ENCODE measurements at regions not wholly inside any gene's neighbourhood (a gene's known extent, or its start where the extent isn't known, plus 50 kb on each side); places are given as distances from the start of the nearest gene placed in this dataset.

DNA sequence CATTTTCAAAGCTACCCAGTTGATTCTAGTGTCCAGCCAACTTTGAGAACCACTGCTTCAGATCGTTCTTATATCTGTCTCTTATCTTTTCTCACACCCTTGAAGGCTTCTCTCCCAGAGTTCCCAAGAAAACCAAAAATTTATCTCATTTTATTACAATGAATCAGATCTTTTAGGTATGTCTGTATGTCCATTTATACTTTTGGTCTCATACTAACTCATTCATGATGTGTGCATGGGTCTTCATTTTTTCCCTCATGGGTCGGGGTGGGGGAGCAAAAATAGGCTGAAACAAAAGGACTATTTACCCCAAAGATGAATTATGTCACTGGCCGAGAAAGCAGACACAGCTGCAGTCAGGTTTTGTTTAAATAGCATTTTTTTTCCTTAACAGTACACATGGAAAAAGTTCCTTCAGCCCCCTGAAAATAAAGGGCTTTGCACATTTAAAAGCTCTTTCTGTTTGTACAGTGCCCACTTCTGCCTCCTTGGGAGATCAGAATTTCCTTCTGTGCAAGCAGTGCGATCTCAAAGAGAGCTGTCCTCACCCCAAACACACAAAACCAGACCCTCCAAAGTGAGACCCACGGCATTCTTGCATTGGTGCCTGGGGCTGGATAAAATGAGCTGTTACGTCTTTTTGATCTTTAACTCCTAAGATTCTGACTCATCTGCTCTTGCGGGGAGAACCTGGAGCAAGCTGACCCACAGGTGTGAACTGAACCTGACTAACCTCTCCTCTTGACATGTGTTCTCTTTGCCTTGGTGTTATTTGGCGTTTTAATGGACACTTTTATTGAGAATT is 251.2 kb upstream of the ELAC2 start:
- Histone ChIP-seq H3K9me3 (no peaks in the 10 kb centered on the region), H3K36me3 (ENCODE audit: low read depth) (no peaks in the 10 kb centered on the region), H3K4me1 (ENCODE audit: low read depth) (no peaks in the 10 kb centered on the region), H3K4me3 (no peak overlapping the region)
- TF ChIP-seq, protein P1, sequence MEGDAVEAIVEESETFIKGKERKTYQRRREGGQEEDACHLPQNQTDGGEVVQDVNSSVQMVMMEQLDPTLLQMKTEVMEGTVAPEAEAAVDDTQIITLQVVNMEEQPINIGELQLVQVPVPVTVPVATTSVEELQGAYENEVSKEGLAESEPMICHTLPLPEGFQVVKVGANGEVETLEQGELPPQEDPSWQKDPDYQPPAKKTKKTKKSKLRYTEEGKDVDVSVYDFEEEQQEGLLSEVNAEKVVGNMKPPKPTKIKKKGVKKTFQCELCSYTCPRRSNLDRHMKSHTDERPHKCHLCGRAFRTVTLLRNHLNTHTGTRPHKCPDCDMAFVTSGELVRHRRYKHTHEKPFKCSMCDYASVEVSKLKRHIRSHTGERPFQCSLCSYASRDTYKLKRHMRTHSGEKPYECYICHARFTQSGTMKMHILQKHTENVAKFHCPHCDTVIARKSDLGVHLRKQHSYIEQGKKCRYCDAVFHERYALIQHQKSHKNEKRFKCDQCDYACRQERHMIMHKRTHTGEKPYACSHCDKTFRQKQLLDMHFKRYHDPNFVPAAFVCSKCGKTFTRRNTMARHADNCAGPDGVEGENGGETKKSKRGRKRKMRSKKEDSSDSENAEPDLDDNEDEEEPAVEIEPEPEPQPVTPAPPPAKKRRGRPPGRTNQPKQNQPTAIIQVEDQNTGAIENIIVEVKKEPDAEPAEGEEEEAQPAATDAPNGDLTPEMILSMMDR (IDR thresholded peaks at IDR 0.05) = no peak
- ATAC-seq (no peak), DNase-seq (no peak)
- intact Hi-C loops (cut with DNase I, micrococcal nuclease) = no loop called here

DNA sequence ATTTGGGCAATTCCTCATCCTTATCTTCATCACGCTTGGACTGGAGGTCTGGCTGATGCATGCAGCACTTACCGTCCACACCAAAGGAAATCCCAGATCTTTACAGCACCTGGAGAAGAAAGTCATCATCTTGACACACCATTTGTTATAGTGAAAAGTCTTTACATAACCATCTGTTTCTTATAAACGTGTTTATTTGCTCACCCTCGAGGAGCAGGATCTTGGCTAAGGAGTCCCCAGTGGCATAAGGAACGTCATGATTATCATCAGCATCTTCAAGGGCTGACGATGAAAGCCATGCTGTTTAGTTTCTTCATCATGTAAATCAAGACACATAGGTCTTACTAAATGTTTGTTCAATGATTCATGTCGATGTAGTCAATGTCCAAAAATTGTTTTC is 248.8 kb upstream of the ELAC2 start:
- TF ChIP-seq, protein P1 (IDR thresholded peaks at IDR 0.05) = no peak
- ATAC-seq (no peak), DNase-seq (no peak)
- H3K36me3 ChIP-seq (ENCODE audit: low read depth) = no peaks in the 10 kb centered on the region
- no peak overlapping the region for H3K4me3 ChIP-seq
- intact Hi-C loops (cut with DNase I, micrococcal nuclease) = no loop called here
- H3K9me3 ChIP-seq = no peaks in the 10 kb centered on the region
- no peaks in the 10 kb centered on the region for H3K4me1 ChIP-seq (ENCODE audit: low read depth)

DNA sequence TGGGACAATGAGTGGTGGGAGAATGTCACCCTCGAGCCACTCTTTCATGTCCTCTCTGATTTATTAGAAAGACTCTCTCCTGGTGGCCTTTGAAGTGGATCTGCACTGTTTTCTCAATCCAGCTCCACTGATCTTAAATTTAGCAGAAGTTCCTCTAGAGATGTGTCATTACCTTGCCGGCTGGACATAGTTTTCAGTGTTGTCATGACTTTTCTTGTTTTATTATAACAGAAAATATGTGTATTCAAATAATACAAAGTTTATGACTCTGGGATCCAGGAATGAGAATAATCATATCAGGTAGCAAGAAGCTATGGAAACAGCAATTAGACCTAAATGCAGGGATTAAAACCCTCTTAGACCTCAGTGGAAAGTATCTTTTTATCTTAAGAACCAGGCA is 247.5 kb upstream of the ELAC2 start:
- TF ChIP-seq, protein P1 (IDR thresholded peaks at IDR 0.05) = no peak
- intact Hi-C loops (cut with DNase I, micrococcal nuclease) = no loop called here

DNA sequence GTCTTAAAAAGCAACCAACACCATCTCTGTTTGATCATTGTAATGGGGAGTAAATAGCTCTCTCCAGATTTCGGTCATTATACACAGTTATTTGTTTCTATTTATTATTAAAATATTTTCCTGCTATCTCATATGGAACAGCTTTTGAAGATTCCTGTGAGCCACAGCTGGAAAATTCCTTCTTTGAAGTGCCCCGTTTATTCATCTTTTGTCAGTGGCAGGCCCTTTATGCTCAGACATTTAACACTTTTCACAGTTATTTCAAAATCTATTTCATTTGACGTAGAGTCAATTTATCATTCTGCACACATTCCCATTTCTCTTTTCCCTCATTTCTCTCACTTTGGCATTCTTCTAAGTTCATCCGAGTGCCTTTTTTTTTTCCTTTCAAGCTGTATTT is 245.9 kb upstream of the ELAC2 start:
- H3K4me3 ChIP-seq = no peak overlapping the region
- ATAC-seq = no peak
- H3K9me3 ChIP-seq = no peaks in the 10 kb centered on the region
- H3K36me3 ChIP-seq (ENCODE audit: low read depth) = no peaks in the 10 kb centered on the region
- TF ChIP-seq, protein P1 (IDR thresholded peaks at IDR 0.05) = no peak
- H3K4me1 ChIP-seq (ENCODE audit: low read depth) = no peaks in the 10 kb centered on the region
- intact Hi-C loops (cut with DNase I, micrococcal nuclease) = no loop called here
- no peak for DNase-seq

More for the DNA sequence above, 247.5 kb upstream of the ELAC2 start:
- ATAC-seq (no peak), DNase-seq (no peak)
- Histone ChIP-seq H3K4me1 (ENCODE audit: low read depth) (no peaks in the 10 kb centered on the region), H3K9me3 (no peaks in the 10 kb centered on the region), H3K4me3 (no peak overlapping the region), H3K36me3 (ENCODE audit: low read depth) (no peaks in the 10 kb centered on the region)

DNA sequence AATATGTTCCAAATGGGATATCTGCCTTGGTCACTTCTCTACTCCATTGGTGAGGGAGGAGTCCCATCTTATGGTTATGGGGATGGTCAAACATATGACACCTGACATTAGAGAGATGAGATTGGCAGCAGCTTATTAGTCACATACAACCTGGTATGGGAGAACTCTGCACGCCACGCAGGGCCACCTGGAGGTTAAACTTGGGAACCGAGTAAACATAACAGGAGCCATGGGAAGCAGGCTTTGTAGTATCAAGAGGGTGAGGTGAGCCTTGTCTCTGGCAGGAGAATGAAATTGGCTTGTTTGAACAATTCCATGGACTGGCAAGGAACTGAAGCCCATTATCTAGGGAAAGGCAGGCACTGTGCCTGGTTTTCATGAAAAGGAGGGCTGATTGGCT is 238.7 kb upstream of the ELAC2 start:
- ATAC-seq = no peak

More for the DNA sequence above, 238.7 kb upstream of the ELAC2 start:
- Histone ChIP-seq H3K4me3 (no peak overlapping the region), H3K36me3 (ENCODE audit: low read depth) (no peaks in the 10 kb centered on the region), H3K4me1 (ENCODE audit: low read depth) (no peaks in the 10 kb centered on the region), H3K9me3 (no peaks in the 10 kb centered on the region)
- intact Hi-C loops (cut with DNase I, micrococcal nuclease) = no loop called here
- TF ChIP-seq, protein P1 (IDR thresholded peaks at IDR 0.05) = no peak
- DNase-seq = no peak
